ENCODE measurements at regions not wholly inside any gene's neighbourhood (a gene's known extent, or its start where the extent isn't known, plus 50 kb on each side); places are given as distances from the start of the nearest gene placed in this dataset.
A peak's percentile ranks its signal among the peaks of the same experiment; 100 is the strongest.

DNA sequence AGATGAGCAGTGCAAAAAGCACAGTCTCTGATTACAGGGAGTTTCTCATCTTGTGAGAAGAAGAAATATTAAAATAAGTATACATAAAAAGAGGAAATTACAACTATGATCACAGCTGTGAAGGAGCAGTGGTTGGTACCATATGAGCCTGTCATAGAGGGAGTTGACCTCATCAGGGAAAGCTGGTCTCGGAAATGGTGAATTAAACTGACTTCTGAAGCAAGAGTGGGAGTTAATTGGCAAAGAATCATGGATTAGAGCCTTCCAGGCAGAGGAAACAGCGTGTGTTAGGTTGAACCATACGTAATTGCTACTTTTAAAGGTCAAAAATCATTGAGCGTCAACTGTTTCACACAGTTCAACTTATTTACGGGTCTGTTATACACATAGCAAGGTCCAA, 539.1 kb downstream of the EDEM1 start:
- Mint-ChIP-seq H3K4me3 (no peak overlapping the region), H3K27me3 (no peaks in the 10 kb centered on the region), H3K4me1 (ENCODE audit: low read depth in 2 of 2) (no peaks in the 10 kb centered on the region), H3K36me3 (no peaks in the 10 kb centered on the region), H3K27ac (no peak overlapping the region), H3K9me3 (no peaks in the 10 kb centered on the region)
- no peak for DNase-seq (ENCODE audit: low spot score)
- ATAC-seq, result no peak

DNA sequence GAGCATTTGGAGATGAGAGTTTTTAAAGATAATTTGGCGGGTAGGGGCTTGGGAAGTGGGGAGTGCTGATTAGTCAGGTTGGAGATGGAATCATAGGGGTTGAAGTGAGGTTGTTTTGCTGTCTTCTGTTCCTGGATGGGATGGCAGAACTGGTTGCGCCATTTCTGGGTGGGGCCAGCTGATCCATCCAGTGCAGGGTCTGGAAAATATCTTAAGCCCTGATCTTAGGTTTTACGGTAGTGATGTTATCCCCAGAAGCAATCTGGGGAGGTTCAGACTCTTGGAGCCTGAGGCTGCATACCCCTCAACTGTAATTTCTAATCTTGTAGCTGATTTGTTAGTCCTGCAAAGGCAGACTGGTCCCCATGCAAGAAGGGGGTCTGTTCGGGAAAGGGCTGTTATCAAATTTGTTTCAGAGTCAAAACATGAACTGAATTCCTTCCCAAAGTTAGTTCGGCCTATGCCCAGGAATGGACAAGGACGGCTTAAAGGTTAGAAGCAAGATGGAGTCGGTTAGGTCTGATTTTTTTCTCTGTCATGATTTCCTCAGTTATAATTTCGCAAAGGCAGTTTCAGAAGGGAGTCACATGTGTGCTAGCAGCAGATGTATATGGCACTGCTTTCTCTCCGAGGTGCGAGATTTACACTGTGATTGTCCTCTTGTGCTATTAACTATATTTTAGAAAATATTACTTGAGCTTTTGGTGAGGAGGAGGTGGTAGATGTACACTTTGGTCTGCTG, 540.4 kb downstream of the EDEM1 start:
- Mint-ChIP-seq H3K27me3 (no peaks in the 10 kb centered on the region), H3K4me3 (no peak overlapping the region)
- no peak for DNase-seq (ENCODE audit: low spot score)

DNA sequence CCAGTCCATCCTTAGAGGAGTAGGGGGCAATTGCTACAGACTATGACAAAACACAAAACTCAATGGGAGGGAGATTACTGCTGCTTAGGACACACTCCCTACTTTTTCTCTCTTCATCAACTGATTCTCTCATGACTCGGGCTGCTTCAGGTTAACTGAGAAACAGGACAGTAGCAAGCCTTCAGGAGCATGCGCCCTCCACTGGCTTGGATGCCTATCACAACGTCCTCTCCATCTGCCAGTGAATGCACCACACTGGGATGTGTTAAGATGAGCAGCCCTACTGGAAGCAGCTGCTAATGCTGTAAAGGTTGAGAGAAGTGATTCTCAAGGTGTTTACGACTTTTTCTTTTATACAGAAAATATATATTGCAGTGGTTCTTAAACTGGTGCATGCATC, 542.3 kb downstream of the EDEM1 start:
- no peaks in the 10 kb centered on the region for H3K4me1 Mint-ChIP-seq (ENCODE audit: low read depth in 2 of 2)
- ATAC-seq, result no peak
- H3K36me3 Mint-ChIP-seq, result no peaks in the 10 kb centered on the region
- H3K27me3 Mint-ChIP-seq, result no peaks in the 10 kb centered on the region
- no peak for DNase-seq (ENCODE audit: low spot score)
- peaks cover 2% of the 10 kb centered on the region for H3K9me3 Mint-ChIP-seq
- no peak overlapping the region for H3K4me3 Mint-ChIP-seq
- H3K27ac Mint-ChIP-seq, result no peak overlapping the region

More for the DNA sequence above, 540.4 kb downstream of the EDEM1 start:
- Mint-ChIP-seq H3K9me3 (no peaks in the 10 kb centered on the region), H3K4me1 (ENCODE audit: low read depth in 2 of 2) (no peaks in the 10 kb centered on the region), H3K36me3 (no peaks in the 10 kb centered on the region), H3K27ac (no peak overlapping the region)
- ATAC-seq, result no peak

DNA sequence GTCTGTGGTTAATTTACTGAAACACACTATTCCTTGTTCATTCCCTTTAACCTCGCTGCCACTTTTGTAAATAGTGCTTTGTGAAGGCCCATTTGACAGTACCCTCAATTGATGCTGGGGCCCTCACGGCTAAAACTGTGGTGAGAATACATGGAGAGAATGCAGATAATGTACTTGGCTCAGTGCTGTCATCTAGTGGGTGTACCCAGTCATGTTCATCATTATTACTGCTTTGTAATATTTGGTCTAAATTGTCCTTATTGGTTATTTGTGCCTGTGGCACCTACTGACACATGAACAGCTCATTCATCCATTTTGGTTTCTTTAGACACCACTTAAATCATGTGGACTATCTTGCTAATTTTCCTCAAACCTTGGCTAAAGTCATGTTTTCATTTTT, 543.6 kb downstream of the EDEM1 start:
- Mint-ChIP-seq H3K9me3 (peaks cover 3% of the 10 kb centered on the region), H3K27me3 (no peaks in the 10 kb centered on the region), H3K4me1 (ENCODE audit: low read depth in 2 of 2) (no peaks in the 10 kb centered on the region), H3K4me3 (no peak overlapping the region), H3K36me3 (no peaks in the 10 kb centered on the region), H3K27ac (no peak overlapping the region)
- ATAC-seq, result no peak
- no peak for DNase-seq (ENCODE audit: low spot score)

DNA sequence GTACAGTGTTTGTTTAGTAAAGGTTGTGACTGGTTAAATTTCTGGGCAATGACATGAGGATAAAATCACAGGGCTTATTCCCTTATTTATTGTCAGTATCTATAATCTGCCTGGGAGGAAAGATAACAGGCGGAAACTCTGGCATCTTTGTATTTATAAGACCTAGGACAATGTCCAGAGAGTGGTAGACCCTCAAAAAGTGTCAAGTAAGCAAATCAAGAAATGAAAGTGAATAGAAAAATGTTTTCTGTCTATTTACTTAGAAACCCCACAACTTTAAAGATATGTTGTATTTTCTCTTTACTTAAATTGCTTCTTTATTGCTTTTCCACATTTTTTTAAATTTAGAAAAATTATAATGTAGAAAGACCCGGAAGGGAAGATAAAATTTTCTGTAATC, 544.6 kb downstream of the EDEM1 start:
- DNase-seq (ENCODE audit: low spot score) (no peak), ATAC-seq (no peak)
- Mint-ChIP-seq H3K9me3 (peaks cover 3% of the 10 kb centered on the region), H3K27me3 (no peaks in the 10 kb centered on the region), H3K4me3 (no peak overlapping the region), H3K36me3 (no peaks in the 10 kb centered on the region), H3K27ac (no peak overlapping the region), H3K4me1 (ENCODE audit: low read depth in 2 of 2) (no peaks in the 10 kb centered on the region)

DNA sequence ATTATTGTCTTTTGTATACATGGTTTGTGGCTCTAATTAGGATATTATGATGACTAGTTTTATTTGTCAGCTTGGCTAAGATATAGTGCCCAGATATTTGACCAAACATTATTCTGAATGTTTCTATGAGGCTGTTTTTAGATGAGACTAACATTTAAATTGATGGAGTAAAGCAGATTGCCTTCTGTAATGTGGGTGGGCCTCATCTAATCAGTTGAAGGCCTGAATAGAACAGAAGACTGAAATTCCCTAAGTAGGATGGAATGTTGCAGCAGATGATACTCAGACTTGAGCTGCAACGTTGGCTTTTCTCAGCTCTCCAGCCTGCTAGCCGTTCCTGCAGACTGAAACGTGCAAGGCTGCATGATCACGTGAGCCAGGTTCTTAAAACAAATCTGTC, 546.5 kb downstream of the EDEM1 start:
- Mint-ChIP-seq H3K4me1 (ENCODE audit: low read depth in 2 of 2) (no peaks in the 10 kb centered on the region), H3K27me3 (no peaks in the 10 kb centered on the region), H3K4me3 (no peak overlapping the region), H3K9me3 (peaks cover 6% of the 10 kb centered on the region), H3K27ac (no peak overlapping the region), H3K36me3 (no peaks in the 10 kb centered on the region)
- DNase-seq (ENCODE audit: low spot score), result no peak
- no peak for ATAC-seq

DNA sequence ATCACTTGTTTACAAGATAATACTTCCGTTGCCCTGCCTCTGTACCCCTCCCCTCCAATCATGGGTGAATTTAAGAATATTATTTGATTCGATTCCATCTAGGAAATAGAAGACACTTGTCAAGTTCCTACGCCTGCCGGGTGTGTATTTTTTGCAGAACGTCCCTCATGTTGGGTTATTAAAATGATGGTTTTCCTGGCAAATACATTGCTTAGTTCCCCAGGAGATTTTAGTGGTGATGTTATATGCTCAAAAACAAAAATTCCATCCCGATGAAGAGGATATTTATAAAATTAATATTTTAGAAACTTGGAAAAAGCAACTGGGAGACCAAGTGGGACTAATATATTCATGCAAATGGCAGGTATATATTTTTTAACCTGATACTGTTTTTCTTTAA, 548.4 kb downstream of the EDEM1 start:
- Mint-ChIP-seq H3K4me3 (no peak overlapping the region), H3K9me3 (peaks cover 6% of the 10 kb centered on the region), H3K27me3 (peaks cover 0 to 2% of the 10 kb centered on the region in 2 donors), H3K4me1 (ENCODE audit: low read depth in 2 of 2) (no peaks in the 10 kb centered on the region), H3K27ac (no peak overlapping the region), H3K36me3 (no peaks in the 10 kb centered on the region)
- ATAC-seq, result no peak
- no peak for DNase-seq (ENCODE audit: low spot score)

DNA sequence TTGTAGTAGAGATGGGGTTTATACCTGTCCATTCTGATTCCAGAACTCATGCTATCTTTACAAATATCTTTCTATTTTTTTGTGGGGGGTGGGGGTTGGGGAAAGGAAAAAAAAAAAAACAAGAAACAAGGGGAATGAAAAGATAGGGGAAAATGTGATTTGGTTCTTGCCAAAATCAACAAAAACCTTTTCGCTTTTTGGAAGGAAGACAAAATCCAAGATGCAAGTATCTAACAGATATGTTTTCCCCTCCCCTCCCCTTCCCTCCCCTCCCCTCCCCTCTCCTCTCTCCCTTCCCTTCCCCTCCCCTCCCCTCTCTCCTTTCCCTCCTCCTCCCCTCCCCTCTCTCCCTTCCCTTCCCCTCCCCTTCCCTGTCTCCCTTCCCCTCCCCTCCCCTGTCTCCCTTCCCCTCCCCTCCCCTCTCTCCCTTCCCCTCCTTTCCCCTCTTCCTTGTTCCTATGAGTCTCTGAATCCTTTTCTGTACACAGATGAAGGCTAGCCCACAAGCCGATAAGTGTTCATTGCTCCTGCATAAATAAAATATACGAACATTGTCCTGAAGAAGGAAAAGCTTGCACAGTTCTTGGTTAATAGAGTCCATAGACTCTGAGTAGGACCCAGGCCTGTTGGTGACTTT, 551.9 kb downstream of the EDEM1 start:
- H3K27ac Mint-ChIP-seq, result no peak overlapping the region
- peaks cover 9% of the 10 kb centered on the region for H3K9me3 Mint-ChIP-seq
- ATAC-seq, result no peak
- H3K36me3 Mint-ChIP-seq, result no peaks in the 10 kb centered on the region
- no peaks in the 10 kb centered on the region for H3K4me1 Mint-ChIP-seq (ENCODE audit: low read depth in 2 of 2)
- no peak overlapping the region for H3K4me3 Mint-ChIP-seq
- no peak for DNase-seq (ENCODE audit: low spot score)
- peaks cover 0 to 4% of the 10 kb centered on the region in 2 donors for H3K27me3 Mint-ChIP-seq

DNA sequence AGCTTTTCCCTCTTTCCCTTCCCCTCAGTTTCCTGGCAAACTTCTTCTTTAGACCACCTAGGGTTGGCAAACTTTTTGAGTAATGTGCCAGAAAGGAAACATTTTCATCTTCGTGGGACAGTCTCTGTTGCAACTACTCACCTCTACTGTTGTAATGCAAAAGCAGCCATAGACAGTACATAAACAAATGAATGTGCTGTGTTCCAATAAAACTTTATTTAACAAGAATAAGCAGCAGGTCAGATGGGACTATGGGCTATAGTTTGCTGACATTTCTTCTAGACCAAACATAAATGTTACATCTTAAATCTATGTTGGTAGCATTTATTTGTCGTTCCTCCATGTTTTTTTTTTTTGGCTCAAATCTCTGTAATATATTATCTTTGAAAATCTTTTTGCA, 552.4 kb downstream of the EDEM1 start:
- H3K4me3 Mint-ChIP-seq, result no peak overlapping the region
- DNase-seq (ENCODE audit: low spot score), result no peak
- H3K9me3 Mint-ChIP-seq, result peaks cover 6% of the 10 kb centered on the region
- ATAC-seq, result no peak
- H3K4me1 Mint-ChIP-seq (ENCODE audit: low read depth in 2 of 2), result no peaks in the 10 kb centered on the region
- no peak overlapping the region for H3K27ac Mint-ChIP-seq
- H3K27me3 Mint-ChIP-seq, result peaks cover 0 to 4% of the 10 kb centered on the region in 2 donors
- H3K36me3 Mint-ChIP-seq, result no peaks in the 10 kb centered on the region

DNA sequence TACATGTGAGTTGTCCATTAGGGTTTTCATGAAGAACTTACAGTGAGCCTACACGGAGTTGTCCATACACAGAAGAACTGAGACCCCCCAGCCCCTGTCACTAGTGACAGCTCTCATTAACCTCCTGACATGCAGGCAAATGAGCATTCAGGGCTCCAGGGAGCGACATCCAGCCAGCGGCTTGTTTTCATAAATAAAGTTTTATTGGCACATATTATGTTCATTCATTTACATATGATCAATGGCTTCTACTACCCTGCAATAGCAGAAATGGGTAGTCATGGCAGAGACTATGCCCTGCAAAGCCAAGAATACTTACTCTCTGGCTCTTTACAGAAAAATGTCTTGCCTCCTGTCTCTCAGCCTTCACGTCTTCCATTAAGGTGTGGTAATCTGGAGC, 553.5 kb downstream of the EDEM1 start:
- Mint-ChIP-seq H3K36me3 (no peaks in the 10 kb centered on the region), H3K27ac (no peak overlapping the region), H3K9me3 (peaks cover 6% of the 10 kb centered on the region), H3K4me1 (ENCODE audit: low read depth in 2 of 2) (no peaks in the 10 kb centered on the region), H3K27me3 (peaks cover 0 to 4% of the 10 kb centered on the region in 2 donors), H3K4me3 (no peak overlapping the region)
- ATAC-seq (no peak), DNase-seq (ENCODE audit: low spot score) (no peak)

DNA sequence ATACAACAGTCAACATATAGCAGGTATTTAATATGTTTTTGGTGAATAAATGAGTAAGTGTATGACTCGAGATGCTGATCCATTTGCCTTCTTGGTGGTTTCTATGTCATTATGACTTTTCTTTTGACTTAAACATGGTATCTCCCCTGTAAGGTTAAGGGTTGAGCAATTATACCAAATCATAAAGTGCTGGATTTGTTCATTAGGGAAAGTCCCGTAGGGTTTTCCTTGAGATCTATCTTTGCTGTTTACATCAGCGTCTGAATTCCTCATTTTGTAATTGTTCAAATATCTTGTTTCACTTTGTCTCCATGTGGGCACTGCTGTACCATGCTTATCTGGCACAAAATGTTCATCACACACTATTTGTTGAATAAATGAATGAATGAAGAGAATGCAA, 562.6 kb downstream of the EDEM1 start:
- DNase-seq (ENCODE audit: low spot score), result no peak
- Mint-ChIP-seq H3K9me3 (peaks cover 2% of the 10 kb centered on the region), H3K27me3 (no peaks in the 10 kb centered on the region), H3K4me3 (no peak overlapping the region), H3K27ac (no peak overlapping the region), H3K4me1 (ENCODE audit: low read depth in 2 of 2) (peaks cover 5 to 6% of the 10 kb centered on the region in 2 donors), H3K36me3 (no peaks in the 10 kb centered on the region)
- ATAC-seq, result no peak

DNA sequence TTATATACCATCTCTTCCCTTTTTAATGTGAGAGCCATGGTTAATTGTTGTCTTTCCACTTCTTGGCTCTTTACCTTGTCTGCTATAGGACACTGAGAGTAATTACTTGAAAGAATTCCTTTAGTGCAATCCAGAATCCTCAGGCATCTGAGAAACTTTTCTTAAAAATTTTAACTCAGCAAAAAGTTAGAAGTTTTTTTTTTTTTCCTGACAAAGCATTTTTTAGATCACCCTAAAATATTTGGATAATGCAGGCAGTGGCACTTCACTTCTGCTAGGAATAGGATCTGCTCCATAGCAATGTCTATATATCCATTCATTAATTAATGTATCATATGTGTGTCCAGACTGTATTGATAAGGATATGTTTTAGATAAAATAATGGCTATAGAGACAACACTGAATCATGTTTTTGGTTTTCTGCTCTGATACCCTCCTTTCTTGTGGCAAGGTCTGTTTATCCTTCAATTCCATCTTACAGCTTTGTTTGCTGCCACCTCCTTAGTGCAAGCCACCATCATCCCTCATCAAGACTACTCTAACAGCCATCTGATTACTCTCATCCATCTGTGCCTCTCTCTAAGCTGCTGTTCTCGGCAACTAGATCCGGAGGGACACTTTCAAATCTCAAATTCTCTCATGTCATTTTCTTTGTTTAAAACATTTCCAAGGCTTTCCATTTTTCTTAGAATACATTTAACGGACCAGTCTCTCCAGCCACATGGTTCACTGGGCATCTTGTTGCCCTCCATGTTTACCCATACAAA, 563.5 kb downstream of the EDEM1 start:
- H3K4me1 Mint-ChIP-seq (ENCODE audit: low read depth in 2 of 2), result peaks cover 5 to 8% of the 10 kb centered on the region in 2 donors
- H3K27ac Mint-ChIP-seq, result no peak overlapping the region
- peaks cover 2% of the 10 kb centered on the region for H3K9me3 Mint-ChIP-seq
- no peaks in the 10 kb centered on the region for H3K36me3 Mint-ChIP-seq
- no peak overlapping the region for H3K4me3 Mint-ChIP-seq
- ATAC-seq (no peak), DNase-seq (ENCODE audit: low spot score) (no peak)
- no peaks in the 10 kb centered on the region for H3K27me3 Mint-ChIP-seq

DNA sequence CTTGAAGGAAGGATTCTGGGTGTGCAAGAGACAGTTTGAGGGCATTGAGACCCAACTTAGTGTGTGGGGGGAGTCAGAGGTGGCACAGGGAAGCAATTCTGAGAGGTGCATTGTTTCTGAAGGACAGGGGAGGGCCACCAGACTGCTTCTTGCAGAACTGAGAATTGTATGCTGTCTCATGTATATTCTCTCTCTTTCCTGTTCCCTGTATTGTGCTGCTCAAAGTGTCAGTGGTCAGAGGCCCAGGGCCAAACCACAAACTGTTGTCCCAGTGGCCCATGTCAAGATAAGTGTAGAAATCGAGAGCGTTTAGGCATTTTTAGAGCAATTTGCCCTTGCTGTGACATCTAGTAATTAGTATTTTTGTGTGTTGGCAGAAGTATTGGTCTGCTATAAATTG, 567.1 kb downstream of the EDEM1 start:
- DNase-seq (ENCODE audit: low spot score) (no peak), ATAC-seq (no peak)
- no peaks in the 10 kb centered on the region for H3K9me3 Mint-ChIP-seq
- no peaks in the 10 kb centered on the region for H3K27me3 Mint-ChIP-seq
- H3K36me3 Mint-ChIP-seq, result no peaks in the 10 kb centered on the region
- H3K27ac Mint-ChIP-seq, result no peak overlapping the region
- no peak overlapping the region for H3K4me3 Mint-ChIP-seq
- H3K4me1 Mint-ChIP-seq (ENCODE audit: low read depth in 2 of 2), result peaks cover 12 to 31% of the 10 kb centered on the region in 2 donors

DNA sequence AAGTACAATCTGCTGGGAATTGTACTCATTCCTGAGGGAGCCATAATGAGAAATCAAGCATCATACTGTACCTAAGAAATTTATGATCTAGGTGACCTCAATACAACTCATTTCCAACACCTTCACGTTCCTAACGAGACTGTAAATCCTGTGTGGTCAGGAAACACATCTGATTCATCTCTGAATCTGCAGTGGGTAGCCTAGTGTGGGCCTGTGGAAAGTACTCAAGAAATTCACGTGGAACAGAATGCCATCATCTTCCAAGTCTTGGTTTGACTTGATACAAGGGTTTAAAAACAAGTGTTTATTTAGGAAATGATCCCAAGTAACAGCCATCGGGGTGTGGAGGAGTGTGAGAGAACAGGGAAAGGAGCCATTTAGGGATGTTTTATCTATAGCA, 568.9 kb downstream of the EDEM1 start:
- H3K4me1 Mint-ChIP-seq (ENCODE audit: low read depth in 2 of 2), result peaks cover 12 to 31% of the 10 kb centered on the region in 2 donors
- H3K9me3 Mint-ChIP-seq, result no peaks in the 10 kb centered on the region
- DNase-seq (ENCODE audit: low spot score), result no peak
- ATAC-seq, result peak; percentile 44 to 58
- H3K4me3 Mint-ChIP-seq, result no peak overlapping the region
- peak overlapping the region in 1 of 2 donors; percentile 5 for H3K27ac Mint-ChIP-seq
- H3K36me3 Mint-ChIP-seq, result no peaks in the 10 kb centered on the region
- no peaks in the 10 kb centered on the region for H3K27me3 Mint-ChIP-seq

All from natural killer cell treated with Interleukin-12 subunit alpha and Interleukin-12 subunit beta and Interleukin-15 and Interleukin-18, amount 100 ng/mL, for 72 hours (primary cell).